HT-29 (cell line): ENCODE measurements at regions not wholly inside any gene's neighbourhood (a gene's known extent, or its start where the extent isn't known, plus 50 kb on each side); places are given as distances from the start of the nearest gene placed in this dataset.

ENCODE experiments used
- DNase-seq: peaks from one replicate; pipeline ENCODE4 v3.0.0-alpha.2; 2015; ENCODE audit warnings: low spot score

- DNase-seq: no peak
Observed at GRCh38 chr6:108778421-108779186, 69.6 kb upstream of the ARMC2 start.

GRCh38 chr6:108779536-108780275 lies 68.5 kb upstream of the ARMC2 start:
- no peak for DNase-seq

GRCh38 chr6:108780784-108781183 lies 67.4 kb upstream of the ARMC2 start:
- DNase-seq: no peak

- DNase-seq: no peak
Observed at GRCh38 chr6:108781419-108782100, 66.7 kb upstream of the ARMC2 start.

GRCh38 chr6:108782179-108783041 lies 65.8 kb upstream of the ARMC2 start:
- DNase-seq: peak; percentile 87

- no peak for DNase-seq
Observed at GRCh38 chr6:108785653-108786052, 62.6 kb upstream of the ARMC2 start.

- DNase-seq: no peak
Observed at GRCh38 chr6:108788416-108788815, 59.8 kb upstream of the ARMC2 start.

GRCh38 chr6:108789475-108789874 lies 58.7 kb upstream of the ARMC2 start:
- DNase-seq: no peak

GRCh38 chr6:108791700-108792099 lies 56.5 kb upstream of the ARMC2 start:
- no peak for DNase-seq

- DNase-seq: peak; percentile 32
Observed at GRCh38 chr6:108793516-108794251, 54.5 kb upstream of the ARMC2 start.

GRCh38 chr6:108795122-108795521 lies 53.1 kb upstream of the ARMC2 start:
- DNase-seq: peak; percentile 31

GRCh38 chr6:108795814-108796213 lies 52.4 kb upstream of the ARMC2 start:
- no peak for DNase-seq

GRCh38 chr6:108796875-108797274 lies 51.3 kb upstream of the ARMC2 start:
- no peak for DNase-seq

GRCh38 chr6:108797951-108798669 lies 50.1 kb upstream of the ARMC2 start:
- peak; percentile 65 for DNase-seq
